Fibroblast of lung (primary cell): ENCODE measurements at regions not wholly inside any gene's neighbourhood (a gene's known extent, or its start where the extent isn't known, plus 50 kb on each side); places are given as distances from the start of the nearest gene placed in this dataset.

ENCODE experiments used
- DNase-seq, 2 donors: peaks; one replicate each; pipeline versions ENCODE4 v3.0.0 to v3.0.0-alpha.2; 2010; ENCODE audit warnings: low read depth in 2 of 2
- H2AFZ ChIP-seq: 2 replicates; pipeline ENCODE4 v1.5.1; 2012; ENCODE audit warnings: low read length, control low read depth, inconsistent platforms
- H3K27ac ChIP-seq: 2 replicates; pipeline ENCODE4 v1.5.1; 2011; ENCODE audit warnings: low read length, control low read depth; ENCODE audit not compliant: insufficient read depth
- H3K27me3 ChIP-seq: 2 replicates; pipeline ENCODE4 v1.5.1; 2011; ENCODE audit warnings: mild to moderate bottlenecking, low read length; ENCODE audit not compliant: control insufficient read depth, insufficient read depth
- H3K36me3 ChIP-seq: 2 replicates; pipeline ENCODE4 v1.5.1; 2011; ENCODE audit warnings: low read length; ENCODE audit not compliant: control insufficient read depth, insufficient read depth
- H3K4me1 ChIP-seq: 2 replicates; pipeline ENCODE4 v1.5.1; 2011; ENCODE audit warnings: low read length; ENCODE audit not compliant: control insufficient read depth, insufficient read depth; ENCODE audit errors: extremely low read depth
- H3K4me2 ChIP-seq: 2 replicates; pipeline ENCODE4 v1.5.1; 2011; ENCODE audit warnings: low read length, control low read depth; ENCODE audit not compliant: insufficient read depth; ENCODE audit errors: extremely low read depth
- H3K4me3 ChIP-seq, 4 experiments: fragments of 200-600 bp in 1 of 4; sonication (generic) in 1 of 4; replicated peaks in 1 of 4; 2 replicates each; pipeline ENCODE4 v1.5.1; 2011 to 2016; ENCODE audit warnings: low read length in 4 of 4, low read depth in 3 of 4, mild to moderate bottlenecking in 3 of 4, control low read depth in 2 of 4, inconsistent platforms in 1 of 4, mixed read lengths in 1 of 4; ENCODE audit not compliant: insufficient read depth in 1 of 4; ENCODE audit errors: control extremely low read depth in 1 of 4
- H3K79me2 ChIP-seq: 2 replicates; pipeline ENCODE4 v1.5.1; 2012; ENCODE audit warnings: mild to moderate bottlenecking, low read length, inconsistent platforms; ENCODE audit not compliant: control insufficient read depth, insufficient read depth
- H3K9ac ChIP-seq: 2 replicates; pipeline ENCODE4 v1.5.1; 2011; ENCODE audit warnings: mild to moderate bottlenecking, low read length, control low read depth; ENCODE audit not compliant: insufficient read depth
- H3K9me3 ChIP-seq: 2 replicates; pipeline ENCODE4 v1.5.1; 2012; ENCODE audit warnings: low read depth, low read length; ENCODE audit not compliant: control insufficient read depth, insufficient read depth
- H4K20me1 ChIP-seq: 2 replicates; pipeline ENCODE4 v1.5.1; 2011; ENCODE audit warnings: low read length; ENCODE audit not compliant: control insufficient read depth, insufficient read depth; ENCODE audit errors: extremely low read depth
- EZH2 ChIP-seq: IDR thresholded peaks from 2 replicates; pipeline ENCODE4 v1.5.1; 2012; ENCODE audit warnings: low read length, control low read depth, mild to moderate bottlenecking; ENCODE audit errors: missing control alignments
- TF ChIP-seq, protein P1 (sequence below), 2 donors: IDR thresholded peaks in 1 of 2; conservative IDR thresholded peaks in 1 of 2; 1 replicate in 1 of 2; 2 replicates in 1 of 2; pipeline ENCODE4 v1.5.1; 2011 to 2012; ENCODE audit warnings: low read length in 2 of 2, control low read depth in 1 of 2, inconsistent platforms in 1 of 2, low read depth in 1 of 2, mild to moderate bottlenecking in 1 of 2

DNA sequence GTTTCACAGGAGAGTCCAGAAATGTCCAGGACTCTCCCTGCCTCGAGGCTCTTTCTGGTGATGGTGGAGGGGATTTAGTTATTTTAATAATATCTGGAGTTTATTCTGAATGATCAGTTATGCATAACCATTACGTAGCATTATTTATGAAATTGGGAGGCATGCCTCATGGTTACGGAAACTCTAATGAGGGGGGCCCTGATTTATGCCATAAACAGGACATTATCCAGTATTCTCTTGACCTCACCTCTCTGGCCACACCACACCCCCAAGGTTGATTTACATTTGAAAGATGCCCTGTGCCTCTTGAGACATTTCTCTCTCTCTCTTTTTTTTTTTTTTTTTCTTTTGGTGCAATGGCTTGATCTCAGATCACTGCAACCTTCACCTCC lies 268.8 kb downstream of the TFAP2C start:
- Histone ChIP-seq H3K4me1 (no peaks in the 10 kb centered on the region), H4K20me1 (no peaks in the 10 kb centered on the region), H3K27me3 (no peaks in the 10 kb centered on the region), H3K9ac (no peak overlapping the region), H3K9me3 (no peaks in the 10 kb centered on the region), H3K27ac (no peak overlapping the region), H3K4me2 (no peak overlapping the region), H3K4me3 (no peak overlapping the region), H2AFZ (no peak overlapping the region), H3K36me3 (no peaks in the 10 kb centered on the region), H3K79me2 (no peaks in the 10 kb centered on the region)
- no peak for TF ChIP-seq EZH2
- TF ChIP-seq, protein P1, sequence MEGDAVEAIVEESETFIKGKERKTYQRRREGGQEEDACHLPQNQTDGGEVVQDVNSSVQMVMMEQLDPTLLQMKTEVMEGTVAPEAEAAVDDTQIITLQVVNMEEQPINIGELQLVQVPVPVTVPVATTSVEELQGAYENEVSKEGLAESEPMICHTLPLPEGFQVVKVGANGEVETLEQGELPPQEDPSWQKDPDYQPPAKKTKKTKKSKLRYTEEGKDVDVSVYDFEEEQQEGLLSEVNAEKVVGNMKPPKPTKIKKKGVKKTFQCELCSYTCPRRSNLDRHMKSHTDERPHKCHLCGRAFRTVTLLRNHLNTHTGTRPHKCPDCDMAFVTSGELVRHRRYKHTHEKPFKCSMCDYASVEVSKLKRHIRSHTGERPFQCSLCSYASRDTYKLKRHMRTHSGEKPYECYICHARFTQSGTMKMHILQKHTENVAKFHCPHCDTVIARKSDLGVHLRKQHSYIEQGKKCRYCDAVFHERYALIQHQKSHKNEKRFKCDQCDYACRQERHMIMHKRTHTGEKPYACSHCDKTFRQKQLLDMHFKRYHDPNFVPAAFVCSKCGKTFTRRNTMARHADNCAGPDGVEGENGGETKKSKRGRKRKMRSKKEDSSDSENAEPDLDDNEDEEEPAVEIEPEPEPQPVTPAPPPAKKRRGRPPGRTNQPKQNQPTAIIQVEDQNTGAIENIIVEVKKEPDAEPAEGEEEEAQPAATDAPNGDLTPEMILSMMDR (conservative IDR thresholded peaks at IDR 0.05 in 1 of 2, IDR thresholded peaks at IDR 0.05 in 1 of 2; ENCODE audit: low read depth in 1 of 2, low read length in 2 of 2): no peak
- no peak for DNase-seq

DNA sequence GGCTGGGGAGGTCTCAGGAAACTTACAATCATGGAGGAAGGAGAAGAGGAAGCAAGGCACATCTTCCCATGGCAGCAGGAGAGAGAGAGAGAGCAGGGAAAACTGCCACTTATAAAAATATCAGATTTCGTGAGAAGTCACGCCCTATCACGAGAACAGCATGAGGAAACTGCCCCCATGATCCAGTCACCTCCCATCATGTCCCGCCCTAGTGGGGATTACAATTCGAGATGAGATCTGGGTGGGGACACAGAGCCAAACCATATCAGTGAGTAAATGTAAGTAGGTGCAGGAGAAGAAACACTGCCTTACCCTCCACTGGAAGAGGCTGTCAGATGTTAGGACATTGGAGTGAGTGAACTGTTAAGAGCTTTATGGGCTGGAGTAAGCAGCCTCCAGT lies 270.4 kb downstream of the TFAP2C start:
- Histone ChIP-seq H3K27ac (no peak overlapping the region), H3K36me3 (no peaks in the 10 kb centered on the region), H3K4me1 (no peaks in the 10 kb centered on the region), H3K4me2 (no peak overlapping the region), H4K20me1 (no peaks in the 10 kb centered on the region), H3K27me3 (no peaks in the 10 kb centered on the region), H3K79me2 (no peaks in the 10 kb centered on the region), H3K4me3 (no peak overlapping the region), H3K9me3 (no peaks in the 10 kb centered on the region), H3K9ac (no peak overlapping the region), H2AFZ (no peak overlapping the region)
- DNase-seq: no peak
- TF ChIP-seq, protein P1 (conservative IDR thresholded peaks at IDR 0.05 in 1 of 2, IDR thresholded peaks at IDR 0.05 in 1 of 2; ENCODE audit: low read depth in 1 of 2, low read length in 2 of 2): no peak
- no peak for TF ChIP-seq EZH2

DNA sequence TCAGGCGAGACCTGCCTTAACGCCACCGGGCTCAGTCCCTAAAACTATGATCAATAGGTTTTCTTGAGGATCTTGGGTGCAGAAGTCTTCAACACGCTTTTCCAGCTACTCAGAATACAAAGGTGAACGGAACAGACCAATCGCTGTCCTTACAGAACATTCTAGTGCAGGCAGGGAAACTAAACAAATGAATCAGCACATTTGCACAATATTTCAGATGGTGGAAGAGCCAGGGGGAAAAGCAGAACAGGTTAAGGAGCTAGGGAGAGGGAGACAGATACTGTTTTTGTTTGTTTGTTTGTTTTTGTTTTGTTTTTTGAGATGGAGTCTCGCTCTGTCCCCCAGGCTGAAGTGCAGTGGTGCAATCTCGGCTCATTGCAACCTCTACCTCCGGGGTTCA lies 271.1 kb downstream of the TFAP2C start:
- no peaks in the 10 kb centered on the region for H4K20me1 ChIP-seq
- H3K36me3 ChIP-seq: no peaks in the 10 kb centered on the region
- H2AFZ ChIP-seq: no peak overlapping the region
- DNase-seq: no peak
- no peak overlapping the region for H3K27ac ChIP-seq
- no peaks in the 10 kb centered on the region for H3K4me1 ChIP-seq
- H3K9ac ChIP-seq: no peak overlapping the region
- no peaks in the 10 kb centered on the region for H3K9me3 ChIP-seq
- no peak overlapping the region for H3K4me2 ChIP-seq
- no peaks in the 10 kb centered on the region for H3K27me3 ChIP-seq
- no peak overlapping the region for H3K4me3 ChIP-seq
- no peaks in the 10 kb centered on the region for H3K79me2 ChIP-seq
- TF ChIP-seq, protein P1 (conservative IDR thresholded peaks at IDR 0.05 in 1 of 2, IDR thresholded peaks at IDR 0.05 in 1 of 2; ENCODE audit: low read depth in 1 of 2, low read length in 2 of 2): no peak
- TF ChIP-seq EZH2: no peak
